DND-41 (cell line): ENCODE measurements at regions not wholly inside any gene's neighbourhood (a gene's known extent, or its start where the extent isn't known, plus 50 kb on each side); places are given as distances from the start of the nearest gene placed in this dataset.
A peak's percentile ranks its signal among the peaks of the same experiment; 100 is the strongest.

Source experiments
- ATAC-seq: fragments of 200-7000 bp; cut with Tn5 transposase; 3 replicates; pipeline ENCODE4 v1.9.1; 2021; ENCODE audit warnings: low read depth; ENCODE audit not compliant: insufficient read depth
- DNase-seq: peaks from one replicate; pipeline ENCODE4 v3.0.0-alpha.2; 2020
- H2AFZ ChIP-seq: 2 replicates; pipeline ENCODE4 v1.6.0; 2012; ENCODE audit warnings: low read depth, low read length
- H3K27ac ChIP-seq: 2 replicates; pipeline ENCODE4 v1.5.1; 2012; ENCODE audit warnings: low read length, inconsistent platforms
- H3K27me3 ChIP-seq: fragments of 200-600 bp; sonication (generic); 2 replicates; pipeline ENCODE4 v1.6.0; 2012; ENCODE audit warnings: low read length, mild to moderate bottlenecking, inconsistent platforms; ENCODE audit not compliant: insufficient read depth, poor library complexity
- H3K36me3 ChIP-seq: 2 replicates; pipeline ENCODE4 v1.5.1; 2012; ENCODE audit warnings: low read length, inconsistent platforms; ENCODE audit not compliant: insufficient read depth
- H3K4me1 ChIP-seq: 2 replicates; pipeline ENCODE4 v1.5.1; 2012; ENCODE audit warnings: mild to moderate bottlenecking, low read length; ENCODE audit not compliant: insufficient read depth
- H3K4me2 ChIP-seq: 2 replicates; pipeline ENCODE4 v1.6.0; 2012; ENCODE audit warnings: mild to moderate bottlenecking, moderate library complexity, low read length, inconsistent platforms; ENCODE audit not compliant: insufficient read depth
- H3K4me3 ChIP-seq, 2 experiments: fragments of 200-600 bp in 1 of 2; shearing (Covaris generic) in 1 of 2; 2 replicates each; pipeline ENCODE4 v1.5.1; 2012 to 2016; ENCODE audit warnings: inconsistent platforms in 2 of 2, low read length in 2 of 2, mild to moderate bottlenecking in 2 of 2, low read depth in 1 of 2, moderate library complexity in 1 of 2
- H3K79me2 ChIP-seq: 2 replicates; pipeline ENCODE4 v1.6.0; 2012; ENCODE audit warnings: low read length, inconsistent platforms; ENCODE audit not compliant: insufficient read depth
- H3K9ac ChIP-seq: 2 replicates; pipeline ENCODE4 v1.6.0; 2012; ENCODE audit warnings: low read depth, mild to moderate bottlenecking, inconsistent platforms, low read length, moderate library complexity
- H3K9me3 ChIP-seq: 2 replicates; pipeline ENCODE4 v1.5.1; 2012; ENCODE audit warnings: low read length, moderate library complexity, mild to moderate bottlenecking, inconsistent platforms; ENCODE audit not compliant: insufficient read depth, severe bottlenecking
- H4K20me1 ChIP-seq: 2 replicates; pipeline ENCODE4 v1.6.0; 2012; ENCODE audit warnings: low read length; ENCODE audit not compliant: insufficient read depth
- EZH2 ChIP-seq: IDR thresholded peaks from 3 replicates; pipeline ENCODE4 v1.6.1; 2012; ENCODE audit warnings: borderline replicate concordance, low read depth, mild to moderate bottlenecking, moderate library complexity, low read length, inconsistent platforms; ENCODE audit not compliant: severe bottlenecking
- TF ChIP-seq, protein P1 (sequence below): IDR thresholded peaks from 2 replicates; pipeline ENCODE4 v1.5.1; 2012; ENCODE audit warnings: borderline replicate concordance, low read length, moderate library complexity, mild to moderate bottlenecking; ENCODE audit not compliant: poor library complexity, severe bottlenecking; ENCODE audit errors: extremely low read depth

DNA sequence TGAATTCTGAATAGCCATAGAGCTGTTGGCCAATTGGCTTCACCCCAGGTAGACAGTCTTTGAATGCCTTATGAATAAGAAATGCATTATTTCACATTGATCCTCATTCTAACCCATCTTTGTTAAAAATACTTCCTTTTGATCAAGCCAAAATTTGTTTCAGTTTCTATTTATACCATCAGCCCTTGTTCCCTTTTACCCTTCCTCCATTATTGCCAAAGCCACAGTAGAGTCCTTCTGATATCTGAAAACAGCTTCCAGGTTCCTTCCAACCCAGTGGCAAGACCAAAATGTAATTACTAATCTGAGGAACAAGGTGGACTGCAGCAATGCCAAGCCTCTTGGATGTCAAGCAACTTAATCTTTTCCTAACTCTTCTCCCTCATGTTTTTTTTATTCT, 458.8 kb downstream of the BUD13 start:
- no peaks in the 10 kb centered on the region for H3K79me2 ChIP-seq
- H3K27me3 ChIP-seq: peaks cover 11% of the 10 kb centered on the region
- no peaks in the 10 kb centered on the region for H3K9me3 ChIP-seq
- H3K36me3 ChIP-seq: no peaks in the 10 kb centered on the region
- no peak overlapping the region for H3K4me2 ChIP-seq
- DNase-seq (no peak), ATAC-seq (no peak)
- peaks cover 7% of the 10 kb centered on the region for H3K4me1 ChIP-seq
- H3K9ac ChIP-seq: no peak overlapping the region
- no peak overlapping the region for H3K27ac ChIP-seq
- no peak overlapping the region for H3K4me3 ChIP-seq
- TF ChIP-seq EZH2: no peak
- TF ChIP-seq, protein P1, sequence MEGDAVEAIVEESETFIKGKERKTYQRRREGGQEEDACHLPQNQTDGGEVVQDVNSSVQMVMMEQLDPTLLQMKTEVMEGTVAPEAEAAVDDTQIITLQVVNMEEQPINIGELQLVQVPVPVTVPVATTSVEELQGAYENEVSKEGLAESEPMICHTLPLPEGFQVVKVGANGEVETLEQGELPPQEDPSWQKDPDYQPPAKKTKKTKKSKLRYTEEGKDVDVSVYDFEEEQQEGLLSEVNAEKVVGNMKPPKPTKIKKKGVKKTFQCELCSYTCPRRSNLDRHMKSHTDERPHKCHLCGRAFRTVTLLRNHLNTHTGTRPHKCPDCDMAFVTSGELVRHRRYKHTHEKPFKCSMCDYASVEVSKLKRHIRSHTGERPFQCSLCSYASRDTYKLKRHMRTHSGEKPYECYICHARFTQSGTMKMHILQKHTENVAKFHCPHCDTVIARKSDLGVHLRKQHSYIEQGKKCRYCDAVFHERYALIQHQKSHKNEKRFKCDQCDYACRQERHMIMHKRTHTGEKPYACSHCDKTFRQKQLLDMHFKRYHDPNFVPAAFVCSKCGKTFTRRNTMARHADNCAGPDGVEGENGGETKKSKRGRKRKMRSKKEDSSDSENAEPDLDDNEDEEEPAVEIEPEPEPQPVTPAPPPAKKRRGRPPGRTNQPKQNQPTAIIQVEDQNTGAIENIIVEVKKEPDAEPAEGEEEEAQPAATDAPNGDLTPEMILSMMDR: no peak
- no peaks in the 10 kb centered on the region for H4K20me1 ChIP-seq
- H2AFZ ChIP-seq: no peak overlapping the region

DNA sequence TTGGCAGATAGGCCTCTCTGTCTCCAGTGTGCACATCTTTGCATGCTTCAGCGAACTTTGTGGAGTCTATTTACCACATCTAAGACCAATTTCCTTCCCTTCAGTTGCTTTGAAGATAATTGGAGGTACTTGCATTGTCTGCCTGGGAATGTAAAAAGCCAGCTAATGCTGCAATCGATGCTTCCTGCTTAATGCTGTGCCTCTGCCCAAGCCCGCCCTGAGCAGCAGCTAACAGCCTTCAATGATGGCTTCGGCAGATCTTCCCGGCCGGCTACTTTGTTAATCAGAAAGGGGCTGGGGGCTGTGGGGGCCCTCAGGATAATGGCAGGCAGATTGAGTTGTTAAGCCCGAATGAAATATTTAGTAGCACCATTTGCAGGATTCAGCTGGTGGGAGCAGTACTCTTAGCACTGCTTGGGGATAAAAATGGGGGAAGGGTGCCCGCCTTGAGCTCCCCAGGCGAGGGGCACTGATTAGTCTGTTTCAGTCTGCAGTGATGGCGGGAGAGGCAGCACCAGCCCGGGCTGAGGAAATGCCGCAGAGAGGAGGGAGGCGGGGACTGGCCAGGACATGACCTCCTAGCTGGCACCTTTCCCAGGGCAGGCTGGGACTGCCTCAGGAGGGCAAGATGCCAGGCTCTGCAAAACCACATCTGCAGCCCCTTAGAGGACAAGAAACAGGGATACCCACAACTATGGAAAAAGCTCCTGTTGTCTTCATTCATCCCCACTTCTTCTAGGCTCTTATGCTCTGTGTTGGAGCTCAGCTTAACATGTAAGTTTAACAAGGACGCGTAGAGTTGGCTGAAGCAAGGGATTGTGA, 460.0 kb downstream of the BUD13 start:
- TF ChIP-seq EZH2: no peak
- TF ChIP-seq, protein P1: no peak
- Histone ChIP-seq H3K4me3 (no peak overlapping the region), H3K4me1 (peaks cover 7% of the 10 kb centered on the region), H3K4me2 (no peak overlapping the region), H3K27ac (no peak overlapping the region), H4K20me1 (no peaks in the 10 kb centered on the region), H3K27me3 (peaks cover 12% of the 10 kb centered on the region), H3K79me2 (no peaks in the 10 kb centered on the region), H3K36me3 (no peaks in the 10 kb centered on the region), H2AFZ (no peak overlapping the region), H3K9me3 (no peaks in the 10 kb centered on the region), H3K9ac (no peak overlapping the region)
- DNase-seq: peak; percentile 15
- ATAC-seq: peak; percentile 83

DNA sequence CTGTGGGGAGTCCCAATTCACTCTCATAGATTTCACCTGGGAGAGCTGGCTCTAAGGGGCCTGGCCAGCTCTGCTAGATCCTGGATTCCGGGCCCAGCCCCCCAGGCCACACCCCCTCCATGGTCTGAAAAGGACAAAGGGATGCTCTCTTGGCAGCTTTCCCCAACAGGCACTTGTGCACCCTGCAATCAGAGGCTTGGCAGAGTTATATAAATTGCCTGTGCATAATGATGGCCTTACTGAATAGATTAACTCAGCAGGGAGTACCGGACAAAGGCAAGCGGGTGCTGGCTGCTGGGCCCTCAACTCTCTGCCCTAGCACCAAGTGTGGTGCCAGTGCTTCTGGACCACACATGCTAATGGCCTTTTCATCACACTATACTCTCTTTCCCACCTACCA, 461.6 kb downstream of the BUD13 start:
- DNase-seq (no peak), ATAC-seq (no peak)
- no peaks in the 10 kb centered on the region for H3K36me3 ChIP-seq
- no peak overlapping the region for H3K27ac ChIP-seq
- peaks cover 7% of the 10 kb centered on the region for H3K4me1 ChIP-seq
- peaks cover 12% of the 10 kb centered on the region for H3K27me3 ChIP-seq
- TF ChIP-seq, protein P1: no peak
- TF ChIP-seq EZH2: no peak
- H4K20me1 ChIP-seq: no peaks in the 10 kb centered on the region
- no peaks in the 10 kb centered on the region for H3K9me3 ChIP-seq
- H3K79me2 ChIP-seq: no peaks in the 10 kb centered on the region
- H3K4me2 ChIP-seq: no peak overlapping the region
- no peak overlapping the region for H2AFZ ChIP-seq
- no peak overlapping the region for H3K4me3 ChIP-seq
- no peak overlapping the region for H3K9ac ChIP-seq
